ENCODE measurements at regions not wholly inside any gene's neighbourhood (a gene's known extent, or its start where the extent isn't known, plus 50 kb on each side); places are given as distances from the start of the nearest gene placed in this dataset.
"Not testable (repeated sequence)": the region's sequence is repeated elsewhere in the genome, so short reads cannot be mapped to it uniquely, and the experiment has no call there.

- DNase-seq: no peak
Observed at GRCh38 chr1:5125208-5125607, 470.8 kb downstream of the AJAP1 start.

DNA sequence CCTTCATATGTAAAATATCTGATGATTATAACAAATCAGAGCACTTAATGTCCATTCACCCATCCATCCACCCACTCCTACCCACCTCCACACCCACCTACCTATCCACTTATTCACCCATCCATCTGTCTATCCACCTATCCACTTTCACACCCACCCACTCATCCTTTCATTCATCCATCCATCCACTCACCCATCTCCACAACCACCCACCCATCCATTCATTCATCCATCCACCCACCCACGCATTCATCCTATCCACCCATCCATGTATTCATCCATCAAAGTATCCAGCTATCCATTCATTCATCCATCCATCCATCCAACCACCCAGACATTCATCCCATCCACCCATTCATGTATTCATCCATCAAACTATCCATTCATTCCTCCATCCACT, 466.1 kb downstream of the AJAP1 start:
- DNase-seq: no peak

DNA sequence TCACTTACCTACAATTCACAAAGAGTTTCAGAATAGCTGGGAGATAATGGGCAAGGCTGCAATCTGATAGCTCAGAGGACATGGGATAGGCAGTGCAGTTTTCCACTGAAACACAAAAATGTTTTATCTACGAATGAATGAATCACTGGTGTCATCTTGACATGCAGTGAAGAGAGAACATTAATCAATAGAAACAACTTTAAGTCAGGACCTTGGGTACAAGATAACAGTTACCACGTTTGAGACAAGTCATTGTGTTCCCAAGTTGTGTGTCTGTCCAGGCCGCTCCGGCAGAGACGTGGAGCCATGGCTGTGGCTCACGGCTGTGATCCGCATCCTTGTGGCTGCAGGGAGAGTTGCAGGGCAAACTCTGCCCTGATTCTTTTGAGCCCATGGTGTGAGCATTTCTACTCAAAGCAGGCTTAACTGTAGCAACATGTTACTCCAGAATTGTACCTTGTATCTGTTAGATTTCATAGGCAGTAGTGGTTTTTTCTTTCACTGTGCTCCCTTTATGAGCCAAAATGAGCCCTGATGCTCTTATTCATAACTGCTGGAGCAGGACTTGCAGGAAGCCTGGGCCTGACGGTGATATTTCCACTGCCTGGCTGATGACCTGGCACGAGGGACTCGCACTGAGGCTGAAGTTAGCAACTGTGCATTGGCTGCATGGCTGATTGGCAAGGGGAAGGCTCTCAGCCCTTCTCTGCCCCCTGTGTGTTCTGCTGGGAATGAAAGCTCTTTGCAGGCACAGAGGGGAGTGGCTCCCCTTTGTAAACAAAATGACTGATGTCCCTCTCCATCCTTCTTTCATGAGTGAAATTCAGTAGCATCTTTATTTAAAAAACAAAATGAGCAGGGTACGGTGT, 465.2 kb downstream of the AJAP1 start:
- DNase-seq: no peak

DNA sequence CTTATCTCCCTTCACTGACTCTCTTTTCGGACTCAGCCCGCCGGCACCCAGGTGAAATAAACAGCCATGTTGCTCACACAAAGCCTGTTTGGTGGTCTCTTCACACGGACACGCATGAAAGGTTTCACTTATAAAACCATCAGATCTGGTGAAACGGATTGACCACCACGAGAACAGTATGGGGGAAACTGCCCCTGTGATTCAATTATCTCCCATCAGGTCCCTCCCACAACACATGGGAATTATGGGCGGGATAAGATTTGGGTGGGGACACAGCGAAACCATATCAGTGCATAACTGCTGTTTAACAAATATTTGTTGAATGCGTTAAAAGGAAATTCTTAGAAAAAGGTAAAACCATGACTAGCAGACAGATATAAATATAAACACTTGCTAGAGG, 464.4 kb downstream of the AJAP1 start:
- DNase-seq: not testable (repeated sequence)

DNA sequence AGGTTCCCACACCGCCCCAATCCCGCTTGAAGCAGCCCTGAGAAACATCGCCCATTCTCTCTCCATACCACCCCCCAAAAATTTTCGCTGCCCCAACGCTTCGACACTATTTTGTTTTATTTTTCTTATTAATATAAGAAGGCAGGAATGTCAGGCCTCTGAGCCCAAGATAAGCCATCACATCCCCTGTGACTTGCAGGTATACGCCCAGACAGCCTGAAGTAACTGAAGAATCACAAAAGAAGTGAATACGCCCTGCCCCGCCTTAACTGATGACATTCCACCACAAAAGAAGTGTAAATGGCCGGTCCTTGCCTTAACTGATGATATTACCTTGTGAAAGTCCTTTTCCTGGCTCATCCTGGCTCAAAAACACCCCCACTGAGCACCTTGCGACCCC, 463.9 kb downstream of the AJAP1 start:
- DNase-seq: not testable (repeated sequence)

DNA sequence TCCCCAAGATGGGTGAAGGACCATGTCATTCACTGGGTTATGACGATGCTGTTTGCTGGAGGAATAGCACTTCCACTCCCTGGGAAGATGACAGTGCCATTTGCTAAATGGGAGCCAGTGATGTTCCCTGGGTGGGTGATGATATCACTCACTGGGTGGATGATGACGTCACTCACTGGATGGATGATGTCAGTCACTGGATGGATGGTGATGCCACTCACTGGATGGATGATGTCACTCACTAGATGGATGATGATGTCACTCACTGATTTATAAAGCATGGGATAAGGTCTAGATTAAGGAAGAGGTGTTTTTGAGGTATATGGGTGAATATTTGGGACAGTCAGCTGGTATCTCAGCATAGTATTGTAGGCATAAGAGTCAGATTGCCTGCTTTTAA, 457.2 kb downstream of the AJAP1 start:
- no peak for DNase-seq

DNA sequence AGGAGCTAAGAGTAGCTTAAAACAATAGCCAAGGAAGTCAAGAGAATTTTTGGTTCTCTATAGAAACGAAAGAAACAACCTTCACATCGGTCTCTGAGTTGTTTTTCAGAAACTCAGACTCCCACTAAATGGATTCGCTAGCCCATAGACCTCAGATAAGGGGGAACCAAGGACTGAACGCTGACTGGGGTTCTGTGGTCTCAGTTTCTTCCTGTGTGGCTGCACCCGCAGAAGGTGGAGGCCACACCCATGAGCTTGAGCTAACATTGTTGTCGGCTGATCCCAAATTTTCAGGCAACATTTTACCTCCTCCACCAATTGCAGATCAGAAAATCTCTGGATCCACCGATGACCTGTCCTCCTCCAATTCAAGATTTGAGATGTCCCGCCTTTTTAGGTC, 456.1 kb downstream of the AJAP1 start:
- DNase-seq: no peak

DNA sequence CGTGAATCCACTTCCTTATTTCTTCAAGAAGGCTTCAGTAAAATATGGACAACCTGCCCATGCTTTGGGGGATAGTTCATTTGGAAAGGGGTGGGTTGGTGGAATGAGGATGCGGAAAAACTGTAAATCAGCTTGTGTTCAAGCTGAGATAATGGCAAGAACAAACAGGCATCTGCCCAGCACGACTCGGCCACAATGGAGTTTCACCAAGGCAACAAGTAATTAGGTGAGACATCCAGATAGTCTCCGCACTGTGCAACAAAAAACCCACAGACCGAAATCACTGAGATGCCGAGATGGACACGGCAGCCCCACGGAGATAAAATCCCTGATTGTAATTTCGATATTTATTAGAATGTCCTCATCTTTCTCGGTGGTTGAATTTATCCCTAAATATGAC, 455.2 kb downstream of the AJAP1 start:
- no peak for DNase-seq

GRCh38 chr1:5108740-5109139, 454.3 kb downstream of the AJAP1 start:
- no peak for DNase-seq

- no peak for DNase-seq
Observed at GRCh38 chr1:5105744-5106143, 451.3 kb downstream of the AJAP1 start.

- no peak for DNase-seq
Observed at GRCh38 chr1:5099558-5099957, 445.1 kb downstream of the AJAP1 start.

GRCh38 chr1:5098981-5099385, 444.6 kb downstream of the AJAP1 start:
- no peak for DNase-seq

DNA sequence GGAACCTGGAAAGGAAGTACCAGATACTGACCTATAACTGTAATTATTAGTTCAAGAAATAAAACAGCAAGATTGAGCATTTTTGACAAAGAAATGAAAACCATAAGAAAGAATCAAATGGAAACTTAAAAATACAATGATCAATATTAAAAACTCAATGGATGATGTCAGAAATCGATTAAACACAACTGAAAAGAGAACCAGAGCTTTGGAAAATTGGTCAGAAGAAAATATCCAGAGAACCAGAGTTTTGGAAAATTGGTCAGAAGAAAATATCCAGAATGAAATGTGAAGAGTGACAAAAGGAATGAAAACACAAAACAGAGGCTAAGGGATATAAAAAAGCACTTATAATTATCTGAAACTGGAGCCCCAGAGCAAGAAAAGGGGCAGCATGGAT, 438.6 kb downstream of the AJAP1 start:
- no peak for DNase-seq

DNA sequence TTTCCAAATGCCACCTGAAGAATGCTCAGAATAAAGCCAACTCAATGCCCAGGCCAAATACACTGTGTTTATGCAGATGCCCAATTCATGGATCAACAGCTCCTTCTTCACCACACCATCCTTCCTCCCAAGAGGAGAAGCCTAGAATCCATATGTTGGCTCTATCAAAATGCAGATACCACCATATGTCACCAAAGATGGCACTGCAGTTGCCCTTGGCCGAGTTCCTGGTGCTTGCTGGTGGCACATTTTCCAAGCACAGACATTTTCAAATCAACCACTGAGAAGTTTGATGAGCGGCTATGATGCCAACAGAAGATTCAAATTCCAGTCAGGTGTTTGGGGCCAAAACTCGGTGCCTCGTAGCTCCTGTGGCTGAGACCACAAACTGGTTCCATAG, 430.3 kb downstream of the AJAP1 start:
- no peak for DNase-seq

DNA sequence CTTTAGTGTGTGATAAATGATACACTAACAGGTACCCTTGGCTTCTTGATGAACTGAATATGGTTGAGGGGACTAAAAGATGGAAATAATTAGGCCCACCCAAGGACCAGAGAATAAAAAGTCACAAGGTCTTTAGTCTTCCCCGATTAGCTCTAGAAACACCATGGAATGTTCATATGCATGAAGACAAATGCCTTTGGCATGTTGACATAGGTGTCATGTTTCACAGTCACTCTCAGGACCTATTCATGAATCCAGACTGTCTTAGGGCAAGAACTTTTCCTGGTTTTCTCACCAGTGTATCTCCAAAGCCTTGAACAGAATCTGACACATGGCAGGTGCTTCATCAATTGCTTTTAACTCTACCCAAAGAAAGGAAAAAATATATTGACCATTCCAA, 412.8 kb downstream of the AJAP1 start:
- peak; percentile 29 for DNase-seq

GRCh38 chr1:5053744-5054143, 399.3 kb downstream of the AJAP1 start:
- DNase-seq: no peak

DNA sequence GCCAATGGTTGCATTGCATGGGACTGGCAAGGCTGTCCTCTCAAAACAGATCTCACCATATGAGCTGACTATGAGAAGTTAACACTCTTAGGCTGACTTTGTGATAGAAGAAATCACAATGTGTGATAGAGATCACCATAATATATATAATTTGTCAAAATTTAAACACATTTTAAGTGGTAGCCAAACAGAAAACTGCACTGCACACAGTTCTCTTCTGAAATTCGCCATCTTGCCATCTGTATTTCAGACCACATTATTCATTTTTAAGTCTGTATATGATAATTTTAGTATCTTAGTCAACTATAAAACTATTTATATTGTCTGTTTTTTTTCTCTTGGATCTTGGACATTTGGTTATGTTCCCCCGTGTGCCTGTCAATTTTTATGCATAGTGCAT, 374.7 kb downstream of the AJAP1 start:
- no peak for DNase-seq

GRCh38 chr1:5012249-5012648, 357.8 kb downstream of the AJAP1 start:
- no peak for DNase-seq

GRCh38 chr1:5010656-5011055, 356.2 kb downstream of the AJAP1 start:
- no peak for DNase-seq

GRCh38 chr1:5010236-5010635, 355.8 kb downstream of the AJAP1 start:
- no peak for DNase-seq

- DNase-seq: no peak
Observed at GRCh38 chr1:5009376-5010065, 355.1 kb downstream of the AJAP1 start.

GRCh38 chr1:5005171-5005570, 350.8 kb downstream of the AJAP1 start:
- no peak for DNase-seq

- DNase-seq: no peak
Observed at GRCh38 chr1:5002676-5003075, 348.3 kb downstream of the AJAP1 start.

DNA sequence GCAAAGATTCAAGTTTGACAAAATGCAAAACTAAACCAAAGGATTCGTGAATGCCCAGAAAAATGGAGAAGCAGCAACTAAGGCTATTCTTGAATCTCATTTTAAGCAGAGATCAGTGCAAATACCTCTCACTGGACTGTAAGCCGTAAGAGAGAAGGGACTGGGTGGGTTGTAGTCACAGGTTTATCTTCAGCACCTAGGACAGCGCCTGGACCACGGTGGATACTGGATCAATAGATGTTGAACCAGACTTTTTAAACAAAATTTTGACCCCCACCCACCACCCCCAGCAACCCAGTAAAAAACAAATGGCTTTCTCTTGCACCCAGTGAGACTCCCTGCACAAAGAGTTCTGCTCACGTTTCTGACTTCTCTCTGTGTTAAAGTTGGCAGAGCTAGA, 347.1 kb downstream of the AJAP1 start:
- DNase-seq: no peak

Measured in left kidney (tissue), 1 donor.